HFFc6 (cell line): ENCODE measurements at regions not wholly inside any gene's neighbourhood (a gene's known extent, or its start where the extent isn't known, plus 50 kb on each side); places are given as distances from the start of the nearest gene placed in this dataset.

Source experiments
- DNase-seq: peaks from one replicate; pipeline ENCODE4 v3.0.0-alpha.2; 2018
- H3K27ac Mint-ChIP-seq: 2 replicates; pipeline ENCODE4 v1.8.0; 2020; ENCODE audit warnings: mild to moderate bottlenecking, mixed read lengths
- H3K27me3 Mint-ChIP-seq: 2 replicates; pipeline ENCODE4 v1.8.0; 2021; ENCODE audit warnings: mild to moderate bottlenecking, moderate library complexity, mixed read lengths; ENCODE audit not compliant: insufficient read depth
- H3K36me3 Mint-ChIP-seq: 2 replicates; pipeline ENCODE4 v1.8.0; 2021; ENCODE audit warnings: low read depth, mixed read lengths
- H3K4me1 Mint-ChIP-seq: 2 replicates; pipeline ENCODE4 v1.8.0; 2020; ENCODE audit warnings: low read depth, mixed read lengths
- H3K4me3 Mint-ChIP-seq: 2 replicates; pipeline ENCODE4 v1.8.0; 2020; ENCODE audit warnings: mild to moderate bottlenecking, moderate library complexity, mixed read lengths
- H3K9me3 Mint-ChIP-seq: 2 replicates; pipeline ENCODE4 v1.8.0; 2020; ENCODE audit warnings: mild to moderate bottlenecking, mixed read lengths
- TF ChIP-seq, protein P1 (sequence below): fragments of 200-600 bp; sonication (generic); IDR thresholded peaks from 2 replicates; pipeline ENCODE4 v1.5.0; 2021; ENCODE audit warnings: antibody characterized with exemption, mild to moderate bottlenecking

DNA sequence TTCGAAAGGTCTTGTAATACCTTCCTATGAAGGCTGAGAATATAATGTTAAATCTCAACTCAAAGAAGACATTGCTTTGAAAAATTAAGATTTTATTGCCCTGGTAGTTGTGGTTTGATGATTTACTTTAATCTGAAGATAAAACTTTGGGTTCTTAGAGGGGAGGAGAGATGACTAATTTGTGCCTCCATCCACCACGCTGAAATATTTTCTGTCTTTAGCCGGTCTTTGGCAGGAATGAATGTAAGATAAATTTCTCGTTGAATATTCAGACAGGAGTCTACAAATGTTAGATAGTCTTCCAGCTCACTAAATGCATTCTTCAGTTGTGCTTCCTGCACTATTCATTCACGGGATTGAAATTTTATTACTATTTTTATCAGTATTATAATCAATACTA lies 844.3 kb upstream of the NR2F2 start:
- no peak overlapping the region for H3K27ac Mint-ChIP-seq

DNA sequence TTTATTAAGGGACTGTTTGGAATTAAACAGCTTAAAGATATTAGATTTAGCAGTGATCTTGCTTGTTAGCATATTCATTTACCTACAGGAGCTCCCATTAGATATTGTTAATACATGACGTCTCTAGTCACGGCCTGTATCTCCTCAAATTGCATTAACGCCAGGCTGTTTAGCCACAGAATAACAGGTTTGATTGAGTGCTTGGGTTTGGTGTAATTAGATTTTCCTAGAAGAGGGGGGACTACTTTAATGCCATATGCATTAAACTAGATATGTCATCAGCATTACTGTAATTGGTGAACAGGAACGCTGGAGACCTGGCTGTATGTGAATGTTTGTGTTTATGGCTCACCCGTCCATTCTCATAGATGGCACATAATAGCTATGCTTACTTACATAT lies 841.4 kb upstream of the NR2F2 start:
- H3K36me3 Mint-ChIP-seq: no peaks in the 10 kb centered on the region
- H3K27ac Mint-ChIP-seq: no peak overlapping the region
- DNase-seq: no peak
- TF ChIP-seq, protein P1, sequence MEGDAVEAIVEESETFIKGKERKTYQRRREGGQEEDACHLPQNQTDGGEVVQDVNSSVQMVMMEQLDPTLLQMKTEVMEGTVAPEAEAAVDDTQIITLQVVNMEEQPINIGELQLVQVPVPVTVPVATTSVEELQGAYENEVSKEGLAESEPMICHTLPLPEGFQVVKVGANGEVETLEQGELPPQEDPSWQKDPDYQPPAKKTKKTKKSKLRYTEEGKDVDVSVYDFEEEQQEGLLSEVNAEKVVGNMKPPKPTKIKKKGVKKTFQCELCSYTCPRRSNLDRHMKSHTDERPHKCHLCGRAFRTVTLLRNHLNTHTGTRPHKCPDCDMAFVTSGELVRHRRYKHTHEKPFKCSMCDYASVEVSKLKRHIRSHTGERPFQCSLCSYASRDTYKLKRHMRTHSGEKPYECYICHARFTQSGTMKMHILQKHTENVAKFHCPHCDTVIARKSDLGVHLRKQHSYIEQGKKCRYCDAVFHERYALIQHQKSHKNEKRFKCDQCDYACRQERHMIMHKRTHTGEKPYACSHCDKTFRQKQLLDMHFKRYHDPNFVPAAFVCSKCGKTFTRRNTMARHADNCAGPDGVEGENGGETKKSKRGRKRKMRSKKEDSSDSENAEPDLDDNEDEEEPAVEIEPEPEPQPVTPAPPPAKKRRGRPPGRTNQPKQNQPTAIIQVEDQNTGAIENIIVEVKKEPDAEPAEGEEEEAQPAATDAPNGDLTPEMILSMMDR: no peak
- no peak overlapping the region for H3K4me3 Mint-ChIP-seq
- no peaks in the 10 kb centered on the region for H3K4me1 Mint-ChIP-seq
- H3K9me3 Mint-ChIP-seq: no peaks in the 10 kb centered on the region; the same call in 1 of the 2 replicates
- peaks cover 1% of the 10 kb centered on the region; the same call in 1 of the 2 replicates for H3K27me3 Mint-ChIP-seq

More for the DNA sequence above, 844.3 kb upstream of the NR2F2 start:
- Mint-ChIP-seq H3K4me3 (no peak overlapping the region), H3K4me1 (no peaks in the 10 kb centered on the region), H3K9me3 (no peaks in the 10 kb centered on the region; the same call in 1 of the 2 replicates), H3K27me3 (no peaks in the 10 kb centered on the region; the same call in 1 of the 2 replicates), H3K36me3 (no peaks in the 10 kb centered on the region)
- no peak for DNase-seq
- TF ChIP-seq, protein P1: no peak

DNA sequence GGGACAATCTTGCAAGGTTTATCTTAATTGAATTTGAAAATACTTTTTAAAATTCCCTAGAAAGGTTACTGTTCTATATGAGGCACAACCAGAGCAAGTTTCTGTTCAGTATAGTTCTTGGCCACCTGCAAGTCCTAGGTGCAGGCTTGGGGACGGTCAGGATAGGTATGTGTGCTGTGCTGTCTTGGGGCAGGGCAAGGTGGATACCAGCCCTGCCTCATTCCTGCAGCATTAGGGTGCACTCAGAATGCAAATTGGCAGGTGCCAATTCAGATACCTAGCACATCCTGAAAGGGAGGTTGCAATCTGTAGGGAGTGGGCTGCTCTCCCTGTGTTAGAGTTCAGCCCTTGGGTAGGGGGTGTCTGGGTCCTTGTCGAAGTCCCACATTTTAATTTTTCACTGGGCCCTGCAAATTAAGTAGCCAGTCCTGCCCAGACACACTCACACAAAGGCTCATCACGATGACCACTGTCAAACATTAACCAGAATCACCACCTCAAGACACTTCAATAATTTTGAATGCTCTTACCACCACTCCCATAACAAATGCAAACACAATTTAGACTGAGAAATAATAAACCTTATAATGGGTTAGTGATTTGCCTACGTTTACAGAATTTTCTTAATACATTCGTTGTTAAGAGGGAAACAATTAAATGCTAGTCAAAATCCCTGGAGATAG lies 838.0 kb upstream of the NR2F2 start:
- no peak for DNase-seq
- no peaks in the 10 kb centered on the region for H3K36me3 Mint-ChIP-seq
- H3K4me3 Mint-ChIP-seq: no peak overlapping the region
- TF ChIP-seq, protein P1: no peak
- no peaks in the 10 kb centered on the region for H3K9me3 Mint-ChIP-seq
- H3K4me1 Mint-ChIP-seq: no peaks in the 10 kb centered on the region
- no peak overlapping the region for H3K27ac Mint-ChIP-seq
- peaks cover 6% of the 10 kb centered on the region for H3K27me3 Mint-ChIP-seq

DNA sequence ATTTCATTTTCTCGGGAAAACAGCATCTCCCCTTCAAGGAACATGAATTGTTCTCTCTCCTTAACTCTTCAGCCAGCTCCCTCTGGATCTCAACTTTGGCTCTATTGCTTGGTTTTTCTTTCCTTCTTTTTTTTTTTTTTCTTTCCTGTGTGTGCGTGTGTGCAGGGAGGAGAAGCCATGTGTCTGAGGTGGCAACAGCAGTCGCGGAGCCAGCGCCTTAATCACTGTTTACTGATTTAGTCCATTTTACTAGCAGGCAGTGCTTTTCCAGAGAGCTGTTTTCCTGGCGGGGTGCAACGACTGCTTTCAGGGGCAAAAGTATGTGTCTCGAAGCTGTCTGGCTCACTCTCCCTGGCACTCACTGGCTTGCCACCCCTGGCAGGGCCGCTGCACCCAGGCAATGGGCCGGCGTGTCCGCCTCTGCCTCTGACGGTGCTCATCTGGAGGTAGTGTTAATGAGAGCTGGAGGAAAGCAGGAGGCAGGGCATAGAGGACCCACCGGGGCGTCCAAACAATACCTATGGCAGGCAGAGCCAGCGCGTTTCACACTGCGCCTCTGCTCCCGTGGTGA lies 835.4 kb upstream of the NR2F2 start:
- H3K36me3 Mint-ChIP-seq: no peaks in the 10 kb centered on the region
- DNase-seq: no peak
- no peaks in the 10 kb centered on the region; the same call in 1 of the 2 replicates for H3K4me1 Mint-ChIP-seq
- H3K27me3 Mint-ChIP-seq: peaks cover 6% of the 10 kb centered on the region
- H3K27ac Mint-ChIP-seq: no peak overlapping the region
- H3K9me3 Mint-ChIP-seq: no peaks in the 10 kb centered on the region
- no peak overlapping the region for H3K4me3 Mint-ChIP-seq
- TF ChIP-seq, protein P1: no peak

DNA sequence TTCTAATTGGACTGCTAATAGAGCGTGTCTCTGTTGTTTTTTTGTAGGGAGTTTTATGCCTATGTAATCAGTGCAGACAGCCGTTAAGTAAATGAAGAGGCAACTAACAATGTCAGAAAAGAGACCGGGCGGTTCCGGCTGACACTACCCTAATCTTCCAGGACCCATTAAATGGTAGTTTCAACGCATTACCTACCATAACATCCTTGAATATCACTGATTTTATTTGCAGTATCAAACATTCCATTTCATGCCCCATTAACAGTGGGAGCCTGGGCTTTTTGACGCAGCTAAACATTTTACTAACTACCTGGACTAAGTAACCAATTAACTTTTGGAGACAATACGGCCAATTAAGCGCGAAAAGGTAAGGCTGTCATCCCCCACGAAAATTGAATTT lies 832.9 kb upstream of the NR2F2 start:
- no peak overlapping the region for H3K4me3 Mint-ChIP-seq
- H3K27me3 Mint-ChIP-seq: peaks cover 6% of the 10 kb centered on the region
- no peaks in the 10 kb centered on the region for H3K9me3 Mint-ChIP-seq
- H3K27ac Mint-ChIP-seq: no peak overlapping the region
- TF ChIP-seq, protein P1: no peak
- no peaks in the 10 kb centered on the region for H3K36me3 Mint-ChIP-seq
- no peaks in the 10 kb centered on the region; the same call in 1 of the 2 replicates for H3K4me1 Mint-ChIP-seq
- DNase-seq: no peak
